ENCODE measurements at regions not wholly inside any gene's neighbourhood (a gene's known extent, or its start where the extent isn't known, plus 50 kb on each side); places are given as distances from the start of the nearest gene placed in this dataset.
A peak's percentile ranks its signal among the peaks of the same experiment; 100 is the strongest.

GRCh38 chrX:39450234-39450977, 647.4 kb downstream of the BCOR start (continued):
- TF ChIP-seq HMBOX1 (IDR thresholded peaks at IDR 0.05), result no peak
- no peak for TF ChIP-seq RFX7 (CRISPR knock-in tag; IDR thresholded peaks at IDR 0.05)
- TF ChIP-seq ZNF695 (CRISPR knock-in tag; IDR thresholded peaks at IDR 0.05), result no peak
- TF ChIP-seq, protein P1, sequence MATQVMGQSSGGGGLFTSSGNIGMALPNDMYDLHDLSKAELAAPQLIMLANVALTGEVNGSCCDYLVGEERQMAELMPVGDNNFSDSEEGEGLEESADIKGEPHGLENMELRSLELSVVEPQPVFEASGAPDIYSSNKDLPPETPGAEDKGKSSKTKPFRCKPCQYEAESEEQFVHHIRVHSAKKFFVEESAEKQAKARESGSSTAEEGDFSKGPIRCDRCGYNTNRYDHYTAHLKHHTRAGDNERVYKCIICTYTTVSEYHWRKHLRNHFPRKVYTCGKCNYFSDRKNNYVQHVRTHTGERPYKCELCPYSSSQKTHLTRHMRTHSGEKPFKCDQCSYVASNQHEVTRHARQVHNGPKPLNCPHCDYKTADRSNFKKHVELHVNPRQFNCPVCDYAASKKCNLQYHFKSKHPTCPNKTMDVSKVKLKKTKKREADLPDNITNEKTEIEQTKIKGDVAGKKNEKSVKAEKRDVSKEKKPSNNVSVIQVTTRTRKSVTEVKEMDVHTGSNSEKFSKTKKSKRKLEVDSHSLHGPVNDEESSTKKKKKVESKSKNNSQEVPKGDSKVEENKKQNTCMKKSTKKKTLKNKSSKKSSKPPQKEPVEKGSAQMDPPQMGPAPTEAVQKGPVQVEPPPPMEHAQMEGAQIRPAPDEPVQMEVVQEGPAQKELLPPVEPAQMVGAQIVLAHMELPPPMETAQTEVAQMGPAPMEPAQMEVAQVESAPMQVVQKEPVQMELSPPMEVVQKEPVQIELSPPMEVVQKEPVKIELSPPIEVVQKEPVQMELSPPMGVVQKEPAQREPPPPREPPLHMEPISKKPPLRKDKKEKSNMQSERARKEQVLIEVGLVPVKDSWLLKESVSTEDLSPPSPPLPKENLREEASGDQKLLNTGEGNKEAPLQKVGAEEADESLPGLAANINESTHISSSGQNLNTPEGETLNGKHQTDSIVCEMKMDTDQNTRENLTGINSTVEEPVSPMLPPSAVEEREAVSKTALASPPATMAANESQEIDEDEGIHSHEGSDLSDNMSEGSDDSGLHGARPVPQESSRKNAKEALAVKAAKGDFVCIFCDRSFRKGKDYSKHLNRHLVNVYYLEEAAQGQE (IDR thresholded peaks at IDR 0.05; ENCODE audit: borderline replicate concordance), result no peak
- TF ChIP-seq, protein P1 (CRISPR knock-in tag; IDR thresholded peaks at IDR 0.05; ENCODE audit: low read depth), result no peak
- TF ChIP-seq SRF (CRISPR knock-in tag; IDR thresholded peaks at IDR 0.05), result no peak
- no peak for TF ChIP-seq KLF6 (CRISPR knock-in tag; IDR thresholded peaks at IDR 0.05; ENCODE audit: borderline replicate concordance)
- TF ChIP-seq ZHX1 (conservative IDR thresholded peaks at IDR 0.05; ENCODE audit: low read length), result no peak
- peak; percentile 57; the same call in 1 of the 2 replicates for TF ChIP-seq ZEB2 (IDR thresholded peaks at IDR 0.05)
- TF ChIP-seq NR2C2 (CRISPR knock-in tag; IDR thresholded peaks at IDR 0.05), result 0 out of 2 replicates have a peak, but pooled peaks have one; percentile 38
- TF ChIP-seq NR2C2 (tag; IDR thresholded peaks at IDR 0.05), result peak; percentile 68
- TF ChIP-seq ZNF57 (CRISPR knock-in tag; IDR thresholded peaks at IDR 0.05), result no peak
- TF ChIP-seq ZNF212 (CRISPR knock-in tag; IDR thresholded peaks at IDR 0.05), result no peak
- TF ChIP-seq ZNF699 (CRISPR knock-in tag; IDR thresholded peaks at IDR 0.05; ENCODE audit: insufficient replicate concordance), result no peak
- TF ChIP-seq GABPA (tag; conservative IDR thresholded peaks at IDR 0.05; ENCODE audit: low read depth), result no peak
